Neuron (in vitro differentiated cells): ENCODE measurements at regions not wholly inside any gene's neighbourhood (a gene's known extent, or its start where the extent isn't known, plus 50 kb on each side); places are given as distances from the start of the nearest gene placed in this dataset.

Experiments
- H2AFZ ChIP-seq: one replicate; pipeline ENCODE4 v1.6.1; 2013; ENCODE audit warnings: low read depth, mild to moderate bottlenecking, inconsistent platforms, low read length, moderate library complexity
- H3K27me3 ChIP-seq: one replicate; pipeline ENCODE4 v1.6.1; 2013; ENCODE audit warnings: low read length; ENCODE audit not compliant: insufficient read depth
- H3K36me3 ChIP-seq: one replicate; pipeline ENCODE4 v1.6.1; 2013; ENCODE audit warnings: low read length; ENCODE audit not compliant: insufficient read depth
- H3K4me1 ChIP-seq: one replicate; pipeline ENCODE4 v1.6.1; 2013; ENCODE audit warnings: low read length; ENCODE audit not compliant: insufficient read depth
- H3K4me3 ChIP-seq: 2 replicates; pipeline ENCODE4 v1.5.1; 2013; ENCODE audit warnings: mild to moderate bottlenecking, low read length, moderate library complexity
- H3K9me3 ChIP-seq: one replicate; pipeline ENCODE4 v1.6.1; 2013; ENCODE audit warnings: low read length

DNA sequence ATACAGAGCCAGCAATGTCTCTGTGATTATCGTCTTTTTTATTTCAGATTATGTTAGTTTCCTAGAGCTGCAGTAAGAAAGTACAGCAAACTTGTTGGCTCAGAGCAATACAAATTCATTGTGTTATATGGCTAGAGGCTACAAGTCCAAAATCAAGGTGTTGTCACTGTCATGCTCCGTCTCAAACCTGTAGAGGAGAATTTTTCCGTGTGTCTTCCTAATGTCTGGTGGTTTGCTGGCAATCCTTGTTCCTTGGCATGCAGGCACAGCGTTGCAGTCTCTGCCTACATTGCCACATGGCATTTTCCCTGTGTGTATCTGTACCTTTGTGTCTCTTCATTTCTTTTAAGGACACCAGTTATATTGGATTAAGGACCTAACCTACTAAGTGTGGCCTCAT, 244.4 kb downstream of the LRRIQ3 start:
- no peak overlapping the region for H3K4me3 ChIP-seq
- H3K9me3 ChIP-seq, result no peaks in the 10 kb centered on the region
- no peaks in the 10 kb centered on the region for H3K27me3 ChIP-seq
- H3K36me3 ChIP-seq, result no peaks in the 10 kb centered on the region
- no peaks in the 10 kb centered on the region for H3K4me1 ChIP-seq
- no peak overlapping the region for H2AFZ ChIP-seq

GRCh38 chr1:73953186-73953585, 244.8 kb downstream of the LRRIQ3 start:
- no peaks in the 10 kb centered on the region for H3K9me3 ChIP-seq
- H3K36me3 ChIP-seq, result no peaks in the 10 kb centered on the region
- no peak overlapping the region for H3K4me3 ChIP-seq
- H2AFZ ChIP-seq, result no peak overlapping the region
- no peaks in the 10 kb centered on the region for H3K27me3 ChIP-seq
- H3K4me1 ChIP-seq, result no peaks in the 10 kb centered on the region

GRCh38 chr1:73948055-73948454, 249.9 kb downstream of the LRRIQ3 start:
- H3K27me3 ChIP-seq, result no peaks in the 10 kb centered on the region
- no peaks in the 10 kb centered on the region for H3K36me3 ChIP-seq
- H3K4me1 ChIP-seq, result peaks cover 2% of the 10 kb centered on the region
- H2AFZ ChIP-seq, result no peak overlapping the region
- H3K4me3 ChIP-seq, result no peak overlapping the region
- H3K9me3 ChIP-seq, result no peaks in the 10 kb centered on the region

GRCh38 chr1:73947009-73947408, 251.0 kb downstream of the LRRIQ3 start:
- Histone ChIP-seq H2AFZ (no peak overlapping the region), H3K4me1 (peaks cover 2% of the 10 kb centered on the region), H3K27me3 (no peaks in the 10 kb centered on the region), H3K4me3 (no peak overlapping the region), H3K9me3 (no peaks in the 10 kb centered on the region), H3K36me3 (no peaks in the 10 kb centered on the region)

DNA sequence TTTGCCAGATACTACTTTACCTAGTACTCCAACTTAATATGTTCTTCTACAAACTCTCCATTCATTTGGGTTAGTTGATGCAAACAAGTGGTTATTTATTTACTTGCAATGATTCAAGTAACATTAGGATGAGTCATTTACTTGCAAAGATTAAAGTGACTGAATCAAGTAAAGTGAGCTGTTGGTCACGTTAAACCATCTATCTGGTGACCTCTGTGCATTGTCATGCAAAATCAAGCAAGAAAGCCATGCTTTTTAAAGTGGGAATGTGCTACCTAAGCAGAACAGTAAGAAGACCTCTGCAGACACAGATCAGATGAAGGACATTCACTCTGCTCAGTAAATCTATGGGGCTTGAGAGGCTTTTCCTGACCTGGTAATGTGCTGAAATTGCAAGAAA, 254.7 kb downstream of the LRRIQ3 start:
- Histone ChIP-seq H3K36me3 (no peaks in the 10 kb centered on the region), H2AFZ (no peak overlapping the region), H3K9me3 (no peaks in the 10 kb centered on the region), H3K27me3 (no peaks in the 10 kb centered on the region), H3K4me1 (peaks cover 2% of the 10 kb centered on the region), H3K4me3 (no peak overlapping the region)

GRCh38 chr1:73930293-73930692, 267.7 kb downstream of the LRRIQ3 start:
- Histone ChIP-seq H3K9me3 (no peaks in the 10 kb centered on the region), H2AFZ (no peak overlapping the region), H3K27me3 (no peaks in the 10 kb centered on the region), H3K36me3 (no peaks in the 10 kb centered on the region), H3K4me3 (no peak overlapping the region), H3K4me1 (no peaks in the 10 kb centered on the region)

- peak overlapping the region; percentile 79 for H2AFZ ChIP-seq
- no peaks in the 10 kb centered on the region for H3K9me3 ChIP-seq
- peaks cover 16% of the 10 kb centered on the region for H3K4me1 ChIP-seq
- H3K27me3 ChIP-seq, result no peaks in the 10 kb centered on the region
- H3K36me3 ChIP-seq, result no peaks in the 10 kb centered on the region
- H3K4me3 ChIP-seq, result peak overlapping the region; percentile 8
Measured at GRCh38 chr1:73914951-73915350, 283.0 kb downstream of the LRRIQ3 start.

DNA sequence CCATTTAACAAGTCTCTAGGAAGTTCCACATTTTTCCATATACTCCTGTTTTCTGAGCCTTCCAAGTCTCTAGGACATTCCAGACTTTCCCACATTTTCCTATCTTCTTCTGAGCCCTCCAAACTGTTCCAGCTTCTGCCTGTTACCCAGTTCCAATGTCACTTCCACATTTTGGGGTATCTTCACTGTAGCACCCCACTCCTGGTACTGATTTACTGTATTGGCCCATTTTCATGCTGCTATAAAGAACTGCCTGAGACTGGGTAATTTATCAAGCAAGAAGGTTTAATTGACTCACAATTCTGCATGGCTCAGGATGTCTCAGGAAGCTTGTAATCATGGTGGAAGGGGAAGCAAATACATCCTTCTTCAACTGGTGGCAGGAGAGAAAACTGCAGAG, 285.0 kb downstream of the LRRIQ3 start:
- Histone ChIP-seq H3K27me3 (no peaks in the 10 kb centered on the region), H3K36me3 (no peaks in the 10 kb centered on the region), H3K4me3 (no peak overlapping the region), H3K4me1 (peaks cover 16% of the 10 kb centered on the region), H2AFZ (no peak overlapping the region), H3K9me3 (no peaks in the 10 kb centered on the region)

- Histone ChIP-seq H3K27me3 (no peaks in the 10 kb centered on the region), H3K4me3 (no peak overlapping the region), H3K36me3 (no peaks in the 10 kb centered on the region), H2AFZ (no peak overlapping the region), H3K9me3 (no peaks in the 10 kb centered on the region), H3K4me1 (peaks cover 16% of the 10 kb centered on the region)
Measured at GRCh38 chr1:73911849-73912248, 286.1 kb downstream of the LRRIQ3 start.

GRCh38 chr1:73910466-73910865, 287.5 kb downstream of the LRRIQ3 start:
- Histone ChIP-seq H3K4me1 (peaks cover 10% of the 10 kb centered on the region), H3K9me3 (no peaks in the 10 kb centered on the region), H2AFZ (no peak overlapping the region), H3K4me3 (no peak overlapping the region), H3K27me3 (no peaks in the 10 kb centered on the region), H3K36me3 (no peaks in the 10 kb centered on the region)

GRCh38 chr1:73910062-73910461, 287.9 kb downstream of the LRRIQ3 start:
- Histone ChIP-seq H3K36me3 (no peaks in the 10 kb centered on the region), H3K27me3 (no peaks in the 10 kb centered on the region), H3K4me3 (no peak overlapping the region), H3K9me3 (no peaks in the 10 kb centered on the region), H3K4me1 (peaks cover 6% of the 10 kb centered on the region), H2AFZ (no peak overlapping the region)

GRCh38 chr1:73909043-73909562, 288.9 kb downstream of the LRRIQ3 start:
- H3K27me3 ChIP-seq, result no peaks in the 10 kb centered on the region
- no peaks in the 10 kb centered on the region for H3K4me1 ChIP-seq
- no peak overlapping the region for H3K4me3 ChIP-seq
- no peaks in the 10 kb centered on the region for H3K36me3 ChIP-seq
- no peaks in the 10 kb centered on the region for H3K9me3 ChIP-seq
- H2AFZ ChIP-seq, result no peak overlapping the region

DNA sequence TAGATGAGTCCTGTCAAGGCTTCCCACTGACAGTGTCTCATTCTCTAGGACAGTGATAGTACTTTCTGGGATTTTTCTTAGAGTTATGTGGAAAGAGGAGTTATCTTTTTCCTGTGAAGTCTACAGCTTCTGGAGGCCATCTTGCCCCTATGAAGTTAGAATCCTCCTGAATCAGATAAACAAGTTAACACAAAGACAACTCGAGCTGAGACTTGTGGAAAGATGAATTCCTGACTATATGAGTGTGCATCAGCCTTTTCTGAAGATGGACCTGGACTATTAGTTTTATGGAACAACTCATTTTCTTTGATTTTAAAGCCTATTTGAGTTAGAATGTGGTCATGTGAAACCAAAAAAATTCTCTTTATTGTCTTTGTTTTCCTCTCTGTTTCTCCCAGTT, 290.9 kb downstream of the LRRIQ3 start:
- H3K4me1 ChIP-seq, result peaks cover 5% of the 10 kb centered on the region
- H3K27me3 ChIP-seq, result no peaks in the 10 kb centered on the region
- H3K36me3 ChIP-seq, result no peaks in the 10 kb centered on the region
- no peak overlapping the region for H3K4me3 ChIP-seq
- no peak overlapping the region for H2AFZ ChIP-seq
- H3K9me3 ChIP-seq, result no peaks in the 10 kb centered on the region

DNA sequence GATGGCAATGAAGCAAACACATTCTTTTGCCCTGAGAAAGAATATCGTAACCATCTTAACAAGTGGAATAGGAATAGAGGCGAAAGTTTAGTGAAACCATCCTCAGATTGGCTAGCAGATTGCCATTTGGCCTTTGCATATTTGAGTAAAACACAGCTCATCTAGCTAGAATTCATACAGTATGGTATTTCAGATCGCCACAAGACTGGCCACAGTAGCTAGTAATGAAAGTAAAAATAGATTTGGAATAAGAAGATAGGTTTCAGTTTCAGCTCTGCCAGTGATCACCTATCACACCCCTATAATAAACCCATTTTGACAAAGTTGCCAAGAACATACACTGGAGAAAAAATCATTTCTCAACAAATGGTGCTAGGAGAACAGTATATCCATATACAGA, 294.9 kb downstream of the LRRIQ3 start:
- Histone ChIP-seq H3K9me3 (no peaks in the 10 kb centered on the region), H3K27me3 (no peaks in the 10 kb centered on the region), H3K4me3 (no peak overlapping the region), H2AFZ (no peak overlapping the region), H3K36me3 (no peaks in the 10 kb centered on the region), H3K4me1 (peaks cover 19% of the 10 kb centered on the region)
